ENCODE measurements at regions not wholly inside any gene's neighbourhood (a gene's known extent, or its start where the extent isn't known, plus 50 kb on each side); places are given as distances from the start of the nearest gene placed in this dataset.
"Not testable (repeated sequence)": the region's sequence is repeated elsewhere in the genome, so short reads cannot be mapped to it uniquely, and the experiment has no call there.

DNA sequence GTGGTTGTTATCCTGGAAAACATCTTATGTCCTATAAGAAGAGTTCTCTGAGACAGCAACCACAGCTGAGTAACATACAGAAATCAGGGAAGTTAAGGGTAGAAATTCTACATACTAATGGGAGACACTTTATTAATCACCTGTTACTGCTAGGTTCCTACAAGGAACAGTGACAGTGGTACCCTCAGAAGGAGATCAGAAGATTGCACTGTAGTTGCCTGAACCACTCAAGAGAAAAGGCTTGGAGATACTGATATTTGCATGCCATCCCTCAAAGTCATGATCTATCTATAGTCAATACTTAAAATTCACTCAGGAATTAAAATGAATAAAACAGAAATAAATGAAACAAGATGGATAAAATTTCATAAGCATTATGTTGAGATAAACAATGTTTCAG is 136.0 kb downstream of the LMLN start:
- no peak for DNase-seq

DNA sequence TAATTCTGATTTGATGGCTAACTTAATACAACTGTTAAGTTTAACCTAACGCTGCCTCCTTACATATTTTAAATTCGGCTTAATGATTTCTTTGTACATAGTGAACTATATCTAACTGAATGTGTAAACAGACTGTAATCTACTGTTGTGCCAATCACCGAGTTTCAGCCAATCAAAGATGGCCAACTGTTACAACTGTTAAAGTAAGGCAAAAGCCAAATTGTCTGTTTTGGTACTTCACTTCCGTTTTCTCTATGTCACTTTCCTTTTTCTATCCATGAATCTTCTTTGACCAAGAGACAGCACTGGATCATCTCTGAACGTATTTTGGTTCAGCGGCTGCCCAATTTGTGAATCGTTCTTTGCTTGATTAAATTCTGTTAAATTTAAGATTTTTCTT is 137.0 kb downstream of the LMLN start:
- DNase-seq = no peak

DNA sequence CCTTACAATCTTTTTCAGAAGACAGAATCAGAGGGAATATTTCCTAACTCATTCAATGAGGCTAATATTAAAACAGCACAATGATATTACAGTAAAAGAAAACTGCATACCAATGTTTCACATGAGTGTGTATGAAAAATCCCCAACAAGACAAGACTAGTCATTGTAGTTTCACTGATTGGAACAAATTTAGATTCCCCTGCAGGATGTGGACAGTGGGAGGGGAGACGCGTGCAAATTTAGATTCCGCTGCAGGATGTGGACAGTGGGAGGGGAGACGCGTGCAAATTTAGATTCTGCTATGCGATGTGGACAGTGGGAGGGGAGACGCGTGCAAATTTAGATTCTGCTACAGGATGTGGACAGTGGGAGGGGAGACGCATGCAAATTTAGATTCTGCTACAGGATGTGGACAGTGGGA is 138.7 kb downstream of the LMLN start:
- DNase-seq = not testable (repeated sequence)

DNA sequence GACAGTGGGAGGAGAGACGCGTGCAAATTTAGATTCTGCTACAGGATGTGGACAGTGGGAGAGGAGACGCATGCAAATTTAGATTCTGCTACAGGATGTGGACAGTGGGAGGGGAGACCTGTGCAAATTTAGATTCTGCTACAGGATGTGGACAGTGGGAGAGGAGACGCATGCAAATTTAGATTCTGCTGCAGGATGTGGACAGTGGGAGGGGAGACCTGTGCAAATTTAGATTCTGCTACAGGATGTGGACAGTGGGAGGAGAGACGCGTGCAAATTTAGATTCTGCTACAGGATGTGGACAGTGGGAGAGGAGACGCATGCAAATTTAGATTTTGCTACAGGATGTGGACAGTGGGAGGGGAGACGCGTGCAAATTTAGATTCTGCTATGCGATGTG is 143.1 kb downstream of the LMLN start:
- DNase-seq = not testable (repeated sequence)

DNA sequence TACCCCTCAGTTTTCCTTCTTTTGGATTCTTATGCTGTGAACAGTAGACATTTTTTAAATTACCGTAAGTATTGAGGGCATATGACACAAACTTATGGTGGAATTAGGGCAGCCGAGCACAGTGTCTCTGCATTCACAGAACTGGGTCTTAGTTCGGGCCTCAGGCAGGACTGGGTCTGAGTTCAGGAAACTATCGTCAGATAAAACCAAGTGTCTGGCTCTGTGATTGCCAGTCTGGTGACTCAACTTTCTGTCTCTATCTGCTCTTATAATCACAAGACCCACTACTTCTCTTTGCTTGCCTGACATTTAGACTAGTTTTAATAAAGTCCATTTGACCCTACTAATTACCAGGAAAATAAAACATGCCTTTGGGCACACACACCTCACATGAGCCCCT is 146.2 kb downstream of the LMLN start:
- no peak for DNase-seq

DNA sequence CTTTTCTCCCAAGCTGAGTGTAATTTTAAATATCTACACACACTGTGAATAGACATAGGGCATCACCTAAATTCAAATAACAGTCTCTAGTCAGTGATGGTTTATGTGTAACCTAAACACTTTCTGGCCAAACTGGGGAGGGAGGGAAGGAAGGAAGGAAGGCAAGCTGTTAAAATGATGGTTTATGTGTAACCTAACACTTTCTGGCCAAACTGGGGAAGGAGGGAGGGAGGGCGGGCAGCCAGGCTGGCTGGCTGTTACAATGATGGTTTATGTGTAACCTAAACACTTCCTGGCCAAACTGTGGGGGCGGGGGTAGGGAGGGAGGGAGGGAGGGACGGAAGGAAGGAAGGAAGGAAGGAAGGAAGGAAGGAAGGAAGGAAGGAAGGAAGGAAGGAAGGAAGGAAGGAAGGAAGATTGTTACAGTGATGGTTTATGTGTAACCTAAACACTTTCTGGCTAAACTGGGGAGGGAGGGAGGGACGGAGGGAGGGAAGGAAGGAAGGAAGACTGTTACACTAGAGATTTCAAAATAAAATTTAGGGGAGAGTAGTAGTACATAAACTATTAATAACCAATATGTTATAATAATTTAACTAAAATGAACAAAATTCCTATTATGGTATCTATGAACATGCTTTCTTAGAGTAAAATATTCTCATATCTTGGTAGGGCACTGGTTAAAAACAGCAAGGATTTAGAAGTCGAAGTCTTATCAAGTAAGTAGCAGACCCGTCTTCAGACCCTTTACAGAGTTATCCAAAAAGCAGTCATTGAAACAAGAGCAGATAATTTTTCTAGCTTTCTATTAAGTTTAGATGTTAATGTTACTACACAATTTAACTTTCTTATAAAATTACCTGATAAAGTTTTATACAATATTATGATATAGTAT is 148.1 kb downstream of the LMLN start:
- DNase-seq = no peak

DNA sequence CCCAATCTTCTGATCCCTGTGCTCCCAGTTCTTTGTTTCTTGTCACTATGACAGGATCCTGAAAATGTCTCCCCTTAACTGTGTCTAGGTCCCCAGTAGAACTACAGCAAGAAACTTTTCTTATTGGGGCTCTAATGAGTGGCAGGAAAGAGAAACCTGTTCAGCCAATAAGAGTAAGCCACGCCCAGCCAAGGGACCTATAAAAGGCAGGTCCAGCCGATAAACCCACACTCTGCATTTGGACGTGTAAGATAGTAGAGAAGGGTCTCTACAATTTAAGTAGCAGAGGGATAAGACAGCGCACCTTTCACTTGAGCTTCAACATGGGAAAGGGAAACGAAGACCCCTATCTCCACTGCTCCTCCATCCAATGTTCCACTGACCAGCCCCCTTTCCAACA is 149.9 kb downstream of the LMLN start:
- DNase-seq = no peak

DNA sequence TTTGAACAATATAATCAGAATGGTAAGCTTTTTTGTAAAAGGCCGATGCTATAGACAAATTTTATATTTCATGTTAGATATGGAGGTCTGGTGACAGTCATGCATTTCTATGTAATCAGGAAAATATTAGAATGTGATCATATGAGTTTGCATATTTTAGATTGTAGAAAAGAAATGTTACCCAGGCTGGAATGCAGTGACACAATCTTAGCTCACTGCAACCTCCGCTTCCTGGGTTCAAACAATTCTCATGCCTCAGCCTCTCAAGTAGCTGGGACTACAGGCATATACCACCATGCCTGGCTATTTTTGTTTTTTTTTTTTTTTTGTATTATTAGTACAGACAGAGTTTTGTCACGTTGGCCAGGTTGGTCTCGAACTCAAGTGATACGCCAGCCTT is 152.0 kb downstream of the LMLN start:
- DNase-seq = no peak

DNA sequence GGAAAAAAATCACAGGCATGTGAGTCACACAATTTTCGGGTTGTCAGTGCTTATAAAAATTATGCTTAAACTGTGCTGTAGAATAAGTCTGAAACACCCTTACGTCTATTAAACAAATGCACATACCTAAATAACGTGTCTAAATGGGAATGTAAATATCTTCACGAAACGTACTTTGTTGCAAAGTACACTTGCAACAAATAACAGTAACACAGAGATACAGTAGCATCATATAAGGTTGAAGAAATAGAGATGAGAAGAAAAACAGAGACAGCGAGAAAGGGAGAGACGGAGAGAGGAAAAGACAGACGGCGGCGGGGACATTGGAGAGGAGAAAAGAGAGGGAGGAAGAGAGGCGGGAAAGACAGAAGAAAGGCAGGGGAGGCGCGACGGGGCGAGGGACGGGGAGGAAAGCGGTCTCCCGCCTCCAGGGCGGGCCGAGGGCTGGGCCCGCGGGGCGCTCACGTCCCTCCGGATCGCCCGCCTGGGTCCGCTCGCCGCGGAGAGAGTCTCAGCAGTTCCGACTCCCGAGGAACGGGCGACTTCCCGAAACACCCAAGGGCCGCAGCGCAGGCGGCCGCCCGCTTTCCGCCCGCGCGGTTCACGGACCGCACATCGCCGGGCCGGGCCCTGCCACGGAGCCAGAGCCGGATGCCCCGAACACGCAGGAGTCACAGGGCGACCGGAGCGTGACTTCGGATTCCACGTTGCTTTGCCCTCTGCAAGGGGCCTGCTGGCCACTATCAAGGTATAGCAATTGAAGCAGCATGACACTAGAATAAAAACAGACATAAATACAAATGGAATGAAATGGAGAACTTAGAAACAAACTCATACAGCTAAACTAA is 153.4 kb downstream of the LMLN start:
- no peak for DNase-seq

DNA sequence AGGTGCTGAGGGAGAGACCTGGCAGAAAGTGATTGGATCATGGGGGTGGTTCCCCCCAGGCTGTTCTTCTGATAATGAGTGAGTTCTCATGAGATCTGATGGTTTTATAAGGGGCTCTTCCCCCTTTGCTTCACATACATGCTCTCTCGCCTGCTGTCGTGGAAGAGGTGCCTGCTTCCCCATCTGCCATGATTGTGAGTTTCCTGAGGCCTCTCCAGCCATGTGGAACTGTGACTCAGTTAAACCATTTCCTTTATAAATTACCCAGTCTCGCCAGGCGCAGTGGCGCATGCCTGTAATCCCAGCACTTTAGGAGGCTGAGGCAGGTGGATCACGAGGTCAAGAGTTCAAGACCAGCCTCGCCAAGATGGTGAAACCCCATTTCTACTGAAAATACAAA is 154.5 kb downstream of the LMLN start:
- DNase-seq = not testable (repeated sequence)

DNA sequence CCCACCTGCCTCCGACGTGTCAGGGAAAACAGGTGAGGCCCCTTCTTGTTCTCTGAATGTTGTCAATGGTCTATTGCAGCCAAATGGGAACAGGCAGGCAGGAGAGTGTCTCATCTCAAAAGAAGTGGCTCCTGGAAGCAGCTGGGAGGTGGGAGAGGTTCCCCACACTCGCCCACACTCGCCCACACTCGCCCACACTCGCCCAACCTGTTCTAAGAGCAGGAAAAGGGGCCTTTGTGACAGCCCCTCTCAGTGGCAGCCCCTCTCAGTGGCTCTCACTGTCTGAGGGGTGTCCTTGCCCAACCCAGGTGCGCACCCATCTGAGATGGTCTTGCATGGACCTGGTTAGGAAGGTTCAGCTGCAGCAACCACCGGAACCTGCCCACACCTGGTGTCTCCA is 162.2 kb downstream of the LMLN start:
- DNase-seq = not testable (repeated sequence)

DNA sequence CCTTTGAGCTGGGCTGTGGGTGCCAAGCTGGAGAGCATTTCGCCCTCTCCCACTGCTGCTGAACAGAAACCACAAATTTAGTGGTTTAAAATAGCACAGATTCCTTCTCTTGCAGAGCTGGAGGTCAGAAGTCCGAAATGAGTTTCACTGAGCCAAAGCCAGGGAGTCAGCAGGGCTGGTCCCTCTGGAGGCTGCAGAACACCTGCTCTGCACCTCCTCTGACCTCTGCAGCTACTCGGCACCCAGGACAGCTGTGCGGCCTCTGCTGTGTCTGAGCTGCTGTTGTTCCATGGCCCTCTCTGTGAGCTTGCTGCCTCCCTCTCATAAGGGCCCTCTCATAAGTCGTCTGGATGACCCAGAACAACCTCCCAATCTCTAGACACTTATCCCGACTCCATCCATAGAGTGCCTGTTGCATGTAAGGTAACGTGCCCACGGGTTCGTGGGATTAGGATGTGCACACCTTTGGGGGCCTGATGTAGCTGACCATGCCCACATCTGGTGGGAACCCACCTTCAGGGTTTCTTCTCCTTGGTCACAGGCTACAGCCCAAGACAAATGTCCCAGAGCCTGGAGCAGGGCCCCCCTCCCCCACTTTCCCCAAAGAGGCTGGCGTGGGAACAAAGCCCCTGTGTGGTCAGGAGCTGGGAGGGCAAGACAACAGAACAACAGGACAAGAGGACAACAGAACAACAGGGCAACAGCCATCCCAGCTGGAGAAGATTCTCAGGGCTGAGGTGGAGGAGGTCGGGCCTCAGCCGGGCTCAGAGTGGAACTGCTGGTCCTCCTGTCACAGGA is 177.2 kb downstream of the LMLN start:
- not testable (repeated sequence) for DNase-seq

DNA sequence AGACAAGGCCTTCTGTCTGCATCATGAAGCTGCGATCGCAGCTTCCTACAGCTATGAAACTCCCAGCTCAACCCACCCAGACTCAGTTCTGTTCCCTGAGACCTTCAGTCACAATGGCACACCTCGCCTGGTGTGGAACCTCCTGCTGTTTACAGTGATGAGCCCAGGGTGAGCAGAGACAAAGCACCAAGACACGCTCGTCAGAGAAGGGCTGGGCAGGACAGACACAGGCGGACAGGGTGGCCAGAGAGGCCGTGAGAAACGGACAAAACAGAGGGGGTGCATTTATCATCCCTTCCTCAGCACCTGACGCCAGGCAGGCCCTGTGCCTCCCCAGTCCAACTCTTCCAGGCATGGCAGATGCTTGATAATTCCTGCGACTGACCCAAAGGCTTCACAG is 178.2 kb downstream of the LMLN start:
- not testable (repeated sequence) for DNase-seq

DNA sequence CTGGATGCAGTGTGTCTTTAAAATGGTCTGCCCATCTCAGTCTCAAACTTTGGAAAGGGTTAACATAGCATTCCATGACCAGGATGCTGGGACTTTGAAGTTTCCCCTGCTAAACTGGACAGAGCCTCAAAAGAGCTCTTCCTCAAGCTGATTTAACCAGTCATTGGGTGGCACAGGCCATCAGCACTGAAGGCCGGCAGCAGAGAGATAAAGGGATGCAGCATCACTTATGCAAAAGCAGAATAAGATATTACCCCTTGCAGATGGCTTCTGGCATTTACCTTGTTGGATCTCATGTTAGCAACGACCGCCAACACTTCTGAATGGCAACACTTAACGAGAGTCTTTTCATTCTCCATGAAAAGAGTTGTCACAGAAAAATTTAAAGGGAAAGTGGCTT is 179.0 kb downstream of the LMLN start:
- DNase-seq = not testable (repeated sequence)

DNA sequence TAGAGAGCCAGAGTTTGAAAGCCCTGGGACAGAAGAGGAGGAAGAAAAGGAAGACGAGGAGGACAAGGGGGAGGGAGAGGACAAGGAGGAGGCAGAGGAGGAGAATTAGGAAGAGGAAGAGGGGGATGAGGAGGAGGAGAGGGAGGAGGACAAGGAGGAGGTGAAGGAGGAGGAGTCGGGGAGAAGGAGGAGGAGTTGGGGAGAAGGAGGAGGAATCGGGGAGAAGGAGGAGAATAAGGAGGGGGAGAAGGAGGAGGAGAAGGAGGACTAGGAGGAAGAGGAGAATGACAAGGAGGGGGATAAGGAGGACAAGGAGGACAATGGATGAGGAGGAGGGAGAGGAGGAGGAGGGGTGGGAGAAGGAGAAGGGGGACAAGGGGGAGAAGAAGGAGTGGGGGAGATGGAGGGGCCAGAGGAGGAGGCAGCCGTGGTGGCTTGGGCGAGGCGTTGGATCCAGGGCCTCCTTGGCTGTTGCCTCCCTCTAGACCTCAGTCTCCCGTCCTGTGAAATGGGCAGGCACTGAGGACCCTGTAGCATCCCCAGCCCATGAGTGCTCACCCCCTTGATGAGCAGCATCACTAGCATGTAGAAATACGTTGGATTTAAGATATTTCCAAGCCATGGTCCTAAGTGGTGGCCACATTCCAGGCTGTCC is 179.6 kb downstream of the LMLN start:
- DNase-seq = not testable (repeated sequence)

DNA sequence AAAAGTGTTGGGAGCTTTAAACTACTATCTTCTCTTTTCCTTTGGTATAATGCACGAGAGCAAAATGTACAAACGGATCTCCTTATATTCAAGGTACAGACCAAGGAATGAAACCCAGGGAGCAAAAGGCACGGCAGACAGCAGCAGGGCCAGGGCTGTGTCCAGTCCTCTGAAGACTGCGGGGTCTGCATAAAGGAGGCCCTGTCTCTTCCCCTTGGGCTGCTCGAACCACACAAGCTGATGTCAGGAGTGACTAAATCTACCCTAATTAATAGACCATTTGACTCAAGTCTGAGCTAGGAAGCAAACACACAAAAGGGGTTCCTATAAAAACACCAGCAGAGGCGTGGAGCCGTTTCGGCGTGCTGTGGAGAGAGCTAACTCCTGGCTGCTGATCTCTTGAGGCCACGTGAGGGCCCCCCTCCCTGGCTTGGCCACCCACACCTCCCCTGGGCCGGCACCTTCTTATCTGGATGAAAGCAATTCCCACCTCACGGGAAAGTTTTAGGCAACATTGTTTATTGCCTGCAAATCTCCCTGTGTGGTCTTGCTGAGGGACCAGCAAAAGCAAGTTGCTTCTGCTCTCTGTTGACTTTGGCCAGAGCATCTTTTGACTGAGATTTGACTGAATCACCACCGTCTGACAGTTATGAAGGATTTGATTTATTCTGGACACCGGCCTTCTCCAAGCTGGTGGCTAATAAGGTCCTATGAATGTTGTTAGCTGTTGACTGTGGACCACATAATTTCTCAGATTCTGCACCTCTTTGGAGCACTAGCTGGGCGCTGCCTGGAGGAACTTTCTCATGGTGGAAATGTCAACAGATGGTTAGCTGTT is 183.5 kb downstream of the LMLN start:
- not testable (repeated sequence) for DNase-seq

DNA sequence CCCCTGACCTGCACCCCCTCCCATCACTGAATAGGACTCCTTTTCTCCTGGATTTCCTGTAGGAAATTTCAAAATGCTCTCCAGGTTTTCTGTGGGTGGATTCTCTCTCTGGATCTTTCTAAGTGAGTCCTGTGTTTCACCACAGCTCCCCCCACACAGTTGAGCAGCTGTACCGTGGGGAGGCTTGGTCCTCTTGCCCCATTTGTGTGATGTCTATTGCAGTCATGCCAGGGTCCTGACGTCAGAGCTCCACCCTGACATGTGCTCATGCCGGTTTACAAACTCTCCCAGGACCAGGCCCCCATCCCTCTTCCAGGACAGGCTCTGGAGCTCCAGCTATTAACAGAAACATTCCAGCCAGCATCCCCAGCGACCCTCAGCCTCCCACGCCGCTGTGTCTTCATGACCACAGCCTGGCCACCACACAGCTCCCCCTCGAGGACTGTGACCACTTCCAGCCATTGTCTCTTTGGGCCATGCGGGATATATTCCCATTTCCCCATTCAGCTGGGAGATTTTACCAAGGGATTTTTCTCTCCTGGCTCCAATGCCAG is 185.3 kb downstream of the LMLN start:
- DNase-seq = not testable (repeated sequence)

DNA sequence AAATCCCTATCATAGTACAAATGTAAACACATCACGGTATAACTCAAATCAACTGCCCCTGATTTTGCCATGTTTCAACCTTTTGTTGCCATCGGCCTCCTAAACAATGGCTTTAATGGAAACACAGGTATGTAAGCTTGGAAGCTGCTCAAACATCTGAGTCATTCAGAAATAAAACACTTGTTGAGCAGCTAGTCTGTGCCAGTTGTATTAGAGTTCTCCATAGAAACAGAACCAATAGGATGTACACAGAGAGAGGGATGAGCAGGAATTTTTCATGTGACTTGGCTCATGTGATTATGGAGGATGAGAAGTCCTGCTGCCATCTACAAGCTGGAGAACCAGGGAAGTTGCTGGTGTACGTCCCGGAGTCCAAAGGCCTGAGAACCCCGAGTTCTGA is 186.1 kb downstream of the LMLN start:
- DNase-seq = not testable (repeated sequence)

DNA sequence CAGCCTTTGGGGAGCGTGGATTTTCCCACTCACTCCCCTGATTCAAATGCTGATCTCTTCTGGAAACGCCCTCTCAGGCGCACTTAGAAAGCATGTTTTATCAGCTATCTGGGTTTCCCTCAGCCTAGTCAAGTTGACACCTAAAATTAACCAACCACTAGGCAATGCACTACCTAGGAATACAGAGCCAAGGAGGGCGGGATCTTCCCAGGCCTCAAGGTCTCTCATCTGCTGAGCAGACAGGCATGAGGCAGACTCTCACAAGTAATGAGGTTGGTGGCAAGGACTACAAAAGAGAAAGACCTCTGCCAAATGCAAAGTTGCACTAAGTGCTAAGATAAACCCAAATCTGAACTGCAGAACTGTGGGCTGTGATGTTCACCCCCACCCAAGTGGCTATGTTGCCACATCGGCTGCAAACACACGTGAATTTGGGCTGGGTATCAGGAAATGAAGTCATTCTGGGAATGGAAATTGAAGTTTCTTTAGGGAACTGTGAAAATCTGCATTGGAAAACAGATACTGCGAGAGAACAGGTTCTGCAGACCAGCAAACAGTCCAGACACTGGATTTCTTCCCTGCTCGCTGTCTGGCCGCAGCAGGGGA is 186.6 kb downstream of the LMLN start:
- DNase-seq = not testable (repeated sequence)

DNA sequence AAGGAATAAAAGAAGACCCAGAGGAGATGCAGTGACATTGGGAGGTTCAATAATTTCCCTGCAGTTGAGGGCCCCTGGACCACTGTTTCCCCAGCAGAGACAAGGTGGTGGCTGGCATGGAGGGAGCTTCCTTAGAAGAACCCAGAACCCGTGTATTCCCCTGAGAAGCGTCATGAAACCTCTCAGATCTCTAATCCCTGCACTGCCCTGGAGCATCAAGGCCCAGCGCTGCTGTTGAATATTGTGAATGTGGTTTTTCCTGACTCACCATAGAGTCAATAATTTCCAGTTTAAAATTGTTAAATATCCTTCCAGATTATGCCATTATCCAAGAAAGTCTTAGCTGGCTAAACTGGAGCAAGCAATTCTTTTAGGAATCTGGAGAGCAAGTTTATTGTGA is 187.2 kb downstream of the LMLN start:
- DNase-seq = not testable (repeated sequence)

DNA sequence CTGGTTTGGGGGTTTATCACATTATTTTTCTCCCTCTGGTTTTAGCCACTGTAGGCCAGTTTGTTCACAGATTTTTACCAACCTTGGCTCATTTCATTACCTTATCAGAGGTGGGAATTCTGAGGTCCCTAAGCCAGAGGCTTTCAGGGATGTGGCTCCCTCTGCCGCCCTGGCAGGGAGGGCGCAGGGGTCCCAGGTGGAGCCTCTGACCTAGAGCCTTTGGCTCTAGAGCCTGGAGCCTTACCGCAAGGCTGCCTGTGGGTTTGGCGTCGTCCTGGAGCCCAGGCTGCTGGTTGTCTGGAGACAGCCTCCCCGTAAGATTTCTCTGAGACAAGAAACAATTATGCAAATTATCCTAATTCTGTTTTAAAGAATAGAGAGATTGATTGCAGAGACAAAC is 188.0 kb downstream of the LMLN start:
- DNase-seq = not testable (repeated sequence)

Data from stimulated activated CD4-positive, alpha-beta T cell treated with anti-CD3 and anti-CD28 coated beads, Interleukin-4, amount 100 ng/mL, for 24 hours (primary cell).